WTC11 (cell line): ENCODE measurements at regions not wholly inside any gene's neighbourhood (a gene's known extent, or its start where the extent isn't known, plus 50 kb on each side); places are given as distances from the start of the nearest gene placed in this dataset.
A peak's percentile ranks its signal among the peaks of the same experiment; 100 is the strongest.

Experiments used
- ATAC-seq: fragments of 200-7000 bp; cut with Tn5 transposase; 2 replicates; pipeline ENCODE4 v1.10.0; 2021; ENCODE audit warnings: mild to moderate bottlenecking, moderate library complexity
- CTCF ChIA-PET: fragments of 300-600 bp; sonication (Branson Sonifier 250); formaldehyde crosslinking; loops from one replicate; lab custom pipeline; 2021; ENCODE audit warnings: antibody characterized with exemption; lab: Charles Lee
- POLR2A ChIA-PET: fragments of 350-600 bp; sonication (Branson Sonifier 250); formaldehyde crosslinking; loops from one replicate; lab custom pipeline; 2021; ENCODE audit warnings: antibody characterized with exemption; lab: Charles Lee
- DNase-seq: peaks from one replicate; pipeline ENCODE4 v3.0.0; 2021; ENCODE audit warnings: low spot score
- H3K27ac Mint-ChIP-seq: 2 replicates; pipeline ENCODE4 v1.8.0; 2021; ENCODE audit warnings: mixed read lengths
- H3K27me3 Mint-ChIP-seq: 2 replicates; pipeline ENCODE4 v1.8.0; 2021; ENCODE audit warnings: low read depth, mild to moderate bottlenecking, moderate library complexity, mixed read lengths
- H3K36me3 Mint-ChIP-seq: 2 replicates; pipeline ENCODE4 v1.8.0; 2021; ENCODE audit warnings: mixed read lengths
- H3K4me1 Mint-ChIP-seq: 2 replicates; pipeline ENCODE4 v1.8.0; 2022; ENCODE audit warnings: mixed read lengths
- H3K4me3 Mint-ChIP-seq: 2 replicates; pipeline ENCODE4 v1.8.0; 2021; ENCODE audit warnings: mild to moderate bottlenecking, moderate library complexity, mixed read lengths
- H3K9me3 Mint-ChIP-seq: 2 replicates; pipeline ENCODE4 v1.8.0; 2021; ENCODE audit warnings: mixed read lengths
- CBFB ChIP-seq: sonication (generic); formaldehyde crosslinking; IDR thresholded peaks from 2 replicates; pipeline ENCODE4 v1.8.1; 2022; ENCODE audit warnings: mild to moderate bottlenecking, low read depth, missing genetic modification reagents
- CREB1 ChIP-seq: sonication (generic); formaldehyde crosslinking; IDR thresholded peaks from 2 replicates; pipeline ENCODE4 v1.8.0; 2023; ENCODE audit warnings: mild to moderate bottlenecking, missing genetic modification reagents
- FOXJ3 ChIP-seq: sonication (generic); formaldehyde crosslinking; IDR thresholded peaks from 2 replicates; pipeline ENCODE4 v1.9.0; 2021; ENCODE audit warnings: missing genetic modification reagents, mild to moderate bottlenecking, borderline replicate concordance
- FOXK1 ChIP-seq: sonication (generic); formaldehyde crosslinking; IDR thresholded peaks from 2 replicates; pipeline ENCODE4 v1.8.0; 2022; ENCODE audit warnings: mild to moderate bottlenecking, moderate library complexity, missing genetic modification reagents
- FOXP1 ChIP-seq: sonication (generic); formaldehyde crosslinking; IDR thresholded peaks from 2 replicates; pipeline ENCODE4 v1.8.0; 2022; ENCODE audit warnings: missing genetic modification reagents, mild to moderate bottlenecking, moderate library complexity, borderline replicate concordance
- GABPB1 ChIP-seq: sonication (generic); formaldehyde crosslinking; IDR thresholded peaks from 2 replicates; pipeline ENCODE4 v1.8.1; 2023; ENCODE audit warnings: mild to moderate bottlenecking, missing genetic modification reagents
- GRHL2 ChIP-seq: fragments of 250-450 bp; sonication (Bioruptor Pico); IDR thresholded peaks from 2 replicates; pipeline ENCODE4 v1.8.0; 2022; ENCODE audit warnings: mild to moderate bottlenecking, moderate library complexity; ENCODE audit not compliant: insufficient replicate concordance, severe bottlenecking
- IRF2 ChIP-seq: sonication (generic); formaldehyde crosslinking; IDR thresholded peaks from 2 replicates; pipeline ENCODE4 v1.8.0; 2022; ENCODE audit warnings: low read depth, missing genetic modification reagents, borderline replicate concordance
- JUN ChIP-seq: sonication (generic); formaldehyde crosslinking; IDR thresholded peaks from 2 replicates; pipeline ENCODE4 v1.8.0; 2023; ENCODE audit warnings: mild to moderate bottlenecking, missing genetic modification reagents
- NR3C1 ChIP-seq: sonication (generic); formaldehyde crosslinking; conservative IDR thresholded peaks from 2 replicates; pipeline ENCODE4 v1.8.1; 2023; ENCODE audit warnings: low read depth, mild to moderate bottlenecking, missing genetic modification reagents
- SP1 ChIP-seq: sonication (generic); formaldehyde crosslinking; conservative IDR thresholded peaks from 2 replicates; pipeline ENCODE4 v1.8.1; 2022; ENCODE audit warnings: missing genetic modification reagents
- TCF7 ChIP-seq: sonication (generic); formaldehyde crosslinking; IDR thresholded peaks from 2 replicates; pipeline ENCODE4 v1.8.0; 2022; ENCODE audit warnings: mild to moderate bottlenecking, low read depth, missing genetic modification reagents, moderate library complexity
- TEAD4 ChIP-seq: sonication (generic); formaldehyde crosslinking; IDR thresholded peaks from 2 replicates; pipeline ENCODE4 v1.8.0; 2022; ENCODE audit warnings: mild to moderate bottlenecking, missing genetic modification reagents
- ZNF121 ChIP-seq: sonication (generic); formaldehyde crosslinking; IDR thresholded peaks from 2 replicates; pipeline ENCODE4 v1.8.0; 2023; ENCODE audit warnings: missing genetic modification reagents
- ZNF416 ChIP-seq: fragments of 250-450 bp; sonication (Bioruptor Pico); IDR thresholded peaks from 2 replicates; pipeline ENCODE4 v1.9.0; 2021; ENCODE audit warnings: mild to moderate bottlenecking, inconsistent platforms
- TF ChIP-seq, protein P1 (sequence below): sonication (generic); formaldehyde crosslinking; IDR thresholded peaks from 2 replicates; pipeline ENCODE4 v1.8.0; 2022; ENCODE audit warnings: mild to moderate bottlenecking, missing genetic modification reagents
- TF ChIP-seq, protein P2 (sequence below): sonication (generic); formaldehyde crosslinking; IDR thresholded peaks from 2 replicates; pipeline ENCODE4 v1.8.1; 2023; ENCODE audit warnings: mild to moderate bottlenecking, missing genetic modification reagents, moderate library complexity
- TF ChIP-seq, protein P3 (sequence below): sonication (generic); formaldehyde crosslinking; IDR thresholded peaks from 2 replicates; pipeline ENCODE4 v1.8.1; 2022; ENCODE audit warnings: low read depth, missing genetic modification reagents, borderline replicate concordance
- TF ChIP-seq, protein P4 (sequence below): sonication (generic); formaldehyde crosslinking; IDR thresholded peaks from 2 replicates; pipeline ENCODE4 v1.8.1; 2023; ENCODE audit warnings: mild to moderate bottlenecking, missing genetic modification reagents, borderline replicate concordance
- TF ChIP-seq, protein P5 (sequence below): sonication (generic); formaldehyde crosslinking; IDR thresholded peaks from 2 replicates; pipeline ENCODE4 v1.8.0; 2022; ENCODE audit warnings: mild to moderate bottlenecking, missing genetic modification reagents
- TF ChIP-seq, protein P6 (sequence below): sonication (generic); formaldehyde crosslinking; IDR thresholded peaks from 2 replicates; pipeline ENCODE4 v1.8.1; 2023; ENCODE audit warnings: mild to moderate bottlenecking, missing genetic modification reagents

DNA sequence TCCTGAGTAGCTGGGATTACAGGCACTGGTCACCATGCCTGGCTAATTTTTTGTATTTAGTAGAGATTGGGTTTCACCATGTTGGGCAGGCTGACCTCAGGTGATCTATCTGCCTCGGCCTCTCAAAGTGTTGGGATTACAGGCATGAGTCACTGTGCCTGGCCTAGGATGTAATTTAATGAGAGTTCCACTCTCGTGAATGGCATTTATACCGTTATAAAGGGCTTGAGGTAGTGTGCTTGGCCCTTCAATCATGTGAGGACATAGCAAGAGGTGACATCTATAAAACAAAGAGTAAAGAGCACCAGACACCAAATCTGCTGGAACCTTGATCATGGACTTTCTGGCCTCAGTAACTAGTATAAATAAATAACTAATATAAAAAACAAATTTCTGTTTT is 93.5 kb upstream of the PPP1R9A start:
- ATAC-seq (no peak), DNase-seq (no peak)
- H3K27ac Mint-ChIP-seq = no peak overlapping the region
- H3K27me3 Mint-ChIP-seq = peaks cover 8% of the 10 kb centered on the region
- peaks cover 27% of the 10 kb centered on the region for H3K36me3 Mint-ChIP-seq
- ChIA-PET CTCF (no interaction called here), POLR2A (no interaction called here)
- peaks cover 30% of the 10 kb centered on the region for H3K9me3 Mint-ChIP-seq
- H3K4me1 Mint-ChIP-seq = no peaks in the 10 kb centered on the region
- TF ChIP-seq FOXJ3 (CRISPR knock-in tag) (no peak), NR3C1 (CRISPR knock-in tag) (no peak), JUN (CRISPR knock-in tag) (no peak), TCF7 (no peak), FOXK1 (CRISPR knock-in tag) (no peak), SP1 (CRISPR knock-in tag) (no peak)
- TF ChIP-seq, protein P1, sequence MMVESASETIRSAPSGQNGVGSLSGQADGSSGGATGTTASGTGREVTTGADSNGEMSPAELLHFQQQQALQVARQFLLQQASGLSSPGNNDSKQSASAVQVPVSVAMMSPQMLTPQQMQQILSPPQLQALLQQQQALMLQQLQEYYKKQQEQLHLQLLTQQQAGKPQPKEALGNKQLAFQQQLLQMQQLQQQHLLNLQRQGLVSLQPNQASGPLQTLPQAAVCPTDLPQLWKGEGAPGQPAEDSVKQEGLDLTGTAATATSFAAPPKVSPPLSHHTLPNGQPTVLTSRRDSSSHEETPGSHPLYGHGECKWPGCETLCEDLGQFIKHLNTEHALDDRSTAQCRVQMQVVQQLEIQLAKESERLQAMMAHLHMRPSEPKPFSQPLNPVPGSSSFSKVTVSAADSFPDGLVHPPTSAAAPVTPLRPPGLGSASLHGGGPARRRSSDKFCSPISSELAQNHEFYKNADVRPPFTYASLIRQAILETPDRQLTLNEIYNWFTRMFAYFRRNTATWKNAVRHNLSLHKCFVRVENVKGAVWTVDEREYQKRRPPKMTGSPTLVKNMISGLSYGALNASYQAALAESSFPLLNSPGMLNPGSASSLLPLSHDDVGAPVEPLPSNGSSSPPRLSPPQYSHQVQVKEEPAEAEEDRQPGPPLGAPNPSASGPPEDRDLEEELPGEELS (CRISPR knock-in tag) = no peak
- TF ChIP-seq, protein P2, sequence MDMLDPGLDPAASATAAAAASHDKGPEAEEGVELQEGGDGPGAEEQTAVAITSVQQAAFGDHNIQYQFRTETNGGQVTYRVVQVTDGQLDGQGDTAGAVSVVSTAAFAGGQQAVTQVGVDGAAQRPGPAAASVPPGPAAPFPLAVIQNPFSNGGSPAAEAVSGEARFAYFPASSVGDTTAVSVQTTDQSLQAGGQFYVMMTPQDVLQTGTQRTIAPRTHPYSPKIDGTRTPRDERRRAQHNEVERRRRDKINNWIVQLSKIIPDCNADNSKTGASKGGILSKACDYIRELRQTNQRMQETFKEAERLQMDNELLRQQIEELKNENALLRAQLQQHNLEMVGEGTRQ (CRISPR knock-in tag) = no peak
- no peak overlapping the region for H3K4me3 Mint-ChIP-seq

DNA sequence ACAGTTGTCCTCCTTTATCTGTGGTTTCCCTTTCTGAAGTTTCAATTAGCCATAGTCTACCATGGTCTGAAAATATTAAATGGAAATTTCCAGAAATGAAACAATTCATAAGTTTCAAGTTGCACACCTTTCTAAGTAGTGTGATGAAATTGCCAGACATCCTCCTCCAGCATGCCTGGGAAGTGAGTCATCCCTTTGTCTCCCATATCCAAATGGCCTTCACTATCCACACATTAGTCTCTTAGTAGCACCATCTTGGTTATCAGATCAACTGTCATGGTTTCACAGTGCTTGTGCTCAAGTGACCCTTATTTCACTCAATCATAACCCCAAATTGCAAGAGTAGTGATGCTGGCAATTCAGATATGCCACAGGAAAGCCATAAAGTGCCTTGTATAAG is 83.4 kb upstream of the PPP1R9A start:
- H3K27me3 Mint-ChIP-seq = peaks cover 2% of the 10 kb centered on the region
- ATAC-seq = no peak
- peaks cover 13% of the 10 kb centered on the region for H3K36me3 Mint-ChIP-seq
- no peak for DNase-seq
- no peak overlapping the region for H3K4me3 Mint-ChIP-seq
- ChIA-PET POLR2A (no interaction called here), CTCF (no interaction called here)
- H3K9me3 Mint-ChIP-seq = peaks cover 36% of the 10 kb centered on the region
- peaks cover 13% of the 10 kb centered on the region for H3K4me1 Mint-ChIP-seq
- H3K27ac Mint-ChIP-seq = no peak overlapping the region
- peak; percentile 86 for TF ChIP-seq GABPB1 (CRISPR knock-in tag)
- no peak for TF ChIP-seq ZNF121 (CRISPR knock-in tag)
- TF ChIP-seq, all 79 proteins: peak for 1

DNA sequence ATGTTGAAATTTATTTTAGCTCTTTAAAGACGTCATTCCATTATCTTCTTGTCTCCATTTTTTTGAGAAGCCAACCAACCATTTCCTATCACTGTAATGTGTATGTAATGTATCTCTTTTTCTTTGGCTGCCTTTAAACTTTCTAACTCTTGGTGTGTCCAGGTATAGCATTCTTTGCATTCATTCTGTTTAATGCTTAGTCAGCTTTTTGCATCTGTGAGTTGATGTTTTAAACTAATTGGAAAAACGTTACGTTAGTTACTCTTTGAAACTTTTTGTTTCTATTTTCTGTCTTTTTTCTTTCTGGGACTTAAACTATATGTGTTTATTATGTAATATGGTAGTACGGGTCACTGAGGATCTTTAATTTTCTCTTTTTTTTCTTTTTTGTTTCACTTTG is 77.4 kb upstream of the PPP1R9A start:
- Mint-ChIP-seq H3K4me3 (no peak overlapping the region), H3K27ac (no peak overlapping the region), H3K27me3 (no peaks in the 10 kb centered on the region), H3K36me3 (no peaks in the 10 kb centered on the region), H3K4me1 (no peaks in the 10 kb centered on the region), H3K9me3 (peaks cover 13% of the 10 kb centered on the region)
- no peak for DNase-seq
- ChIA-PET POLR2A (no interaction called here), CTCF (no interaction called here)
- no peak for ATAC-seq
- TF ChIP-seq FOXP1 (CRISPR knock-in tag) (no peak), CREB1 (no peak), ZNF416 (CRISPR knock-in tag) (no peak), GRHL2 (CRISPR knock-in tag) (no peak), IRF2 (CRISPR knock-in tag) (no peak), TEAD4 (CRISPR knock-in tag) (no peak), CBFB (CRISPR knock-in tag) (no peak)
- TF ChIP-seq, protein P3, sequence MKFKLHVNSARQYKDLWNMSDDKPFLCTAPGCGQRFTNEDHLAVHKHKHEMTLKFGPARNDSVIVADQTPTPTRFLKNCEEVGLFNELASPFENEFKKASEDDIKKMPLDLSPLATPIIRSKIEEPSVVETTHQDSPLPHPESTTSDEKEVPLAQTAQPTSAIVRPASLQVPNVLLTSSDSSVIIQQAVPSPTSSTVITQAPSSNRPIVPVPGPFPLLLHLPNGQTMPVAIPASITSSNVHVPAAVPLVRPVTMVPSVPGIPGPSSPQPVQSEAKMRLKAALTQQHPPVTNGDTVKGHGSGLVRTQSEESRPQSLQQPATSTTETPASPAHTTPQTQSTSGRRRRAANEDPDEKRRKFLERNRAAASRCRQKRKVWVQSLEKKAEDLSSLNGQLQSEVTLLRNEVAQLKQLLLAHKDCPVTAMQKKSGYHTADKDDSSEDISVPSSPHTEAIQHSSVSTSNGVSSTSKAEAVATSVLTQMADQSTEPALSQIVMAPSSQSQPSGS (CRISPR knock-in tag) = no peak
- TF ChIP-seq, protein P4, sequence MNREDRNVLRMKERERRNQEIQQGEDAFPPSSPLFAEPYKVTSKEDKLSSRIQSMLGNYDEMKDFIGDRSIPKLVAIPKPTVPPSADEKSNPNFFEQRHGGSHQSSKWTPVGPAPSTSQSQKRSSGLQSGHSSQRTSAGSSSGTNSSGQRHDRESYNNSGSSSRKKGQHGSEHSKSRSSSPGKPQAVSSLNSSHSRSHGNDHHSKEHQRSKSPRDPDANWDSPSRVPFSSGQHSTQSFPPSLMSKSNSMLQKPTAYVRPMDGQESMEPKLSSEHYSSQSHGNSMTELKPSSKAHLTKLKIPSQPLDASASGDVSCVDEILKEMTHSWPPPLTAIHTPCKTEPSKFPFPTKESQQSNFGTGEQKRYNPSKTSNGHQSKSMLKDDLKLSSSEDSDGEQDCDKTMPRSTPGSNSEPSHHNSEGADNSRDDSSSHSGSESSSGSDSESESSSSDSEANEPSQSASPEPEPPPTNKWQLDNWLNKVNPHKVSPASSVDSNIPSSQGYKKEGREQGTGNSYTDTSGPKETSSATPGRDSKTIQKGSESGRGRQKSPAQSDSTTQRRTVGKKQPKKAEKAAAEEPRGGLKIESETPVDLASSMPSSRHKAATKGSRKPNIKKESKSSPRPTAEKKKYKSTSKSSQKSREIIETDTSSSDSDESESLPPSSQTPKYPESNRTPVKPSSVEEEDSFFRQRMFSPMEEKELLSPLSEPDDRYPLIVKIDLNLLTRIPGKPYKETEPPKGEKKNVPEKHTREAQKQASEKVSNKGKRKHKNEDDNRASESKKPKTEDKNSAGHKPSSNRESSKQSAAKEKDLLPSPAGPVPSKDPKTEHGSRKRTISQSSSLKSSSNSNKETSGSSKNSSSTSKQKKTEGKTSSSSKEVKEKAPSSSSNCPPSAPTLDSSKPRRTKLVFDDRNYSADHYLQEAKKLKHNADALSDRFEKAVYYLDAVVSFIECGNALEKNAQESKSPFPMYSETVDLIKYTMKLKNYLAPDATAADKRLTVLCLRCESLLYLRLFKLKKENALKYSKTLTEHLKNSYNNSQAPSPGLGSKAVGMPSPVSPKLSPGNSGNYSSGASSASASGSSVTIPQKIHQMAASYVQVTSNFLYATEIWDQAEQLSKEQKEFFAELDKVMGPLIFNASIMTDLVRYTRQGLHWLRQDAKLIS (CRISPR knock-in tag) = no peak
- TF ChIP-seq, protein P5, sequence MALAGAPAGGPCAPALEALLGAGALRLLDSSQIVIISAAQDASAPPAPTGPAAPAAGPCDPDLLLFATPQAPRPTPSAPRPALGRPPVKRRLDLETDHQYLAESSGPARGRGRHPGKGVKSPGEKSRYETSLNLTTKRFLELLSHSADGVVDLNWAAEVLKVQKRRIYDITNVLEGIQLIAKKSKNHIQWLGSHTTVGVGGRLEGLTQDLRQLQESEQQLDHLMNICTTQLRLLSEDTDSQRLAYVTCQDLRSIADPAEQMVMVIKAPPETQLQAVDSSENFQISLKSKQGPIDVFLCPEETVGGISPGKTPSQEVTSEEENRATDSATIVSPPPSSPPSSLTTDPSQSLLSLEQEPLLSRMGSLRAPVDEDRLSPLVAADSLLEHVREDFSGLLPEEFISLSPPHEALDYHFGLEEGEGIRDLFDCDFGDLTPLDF (CRISPR knock-in tag) = no peak
- TF ChIP-seq, protein P6, sequence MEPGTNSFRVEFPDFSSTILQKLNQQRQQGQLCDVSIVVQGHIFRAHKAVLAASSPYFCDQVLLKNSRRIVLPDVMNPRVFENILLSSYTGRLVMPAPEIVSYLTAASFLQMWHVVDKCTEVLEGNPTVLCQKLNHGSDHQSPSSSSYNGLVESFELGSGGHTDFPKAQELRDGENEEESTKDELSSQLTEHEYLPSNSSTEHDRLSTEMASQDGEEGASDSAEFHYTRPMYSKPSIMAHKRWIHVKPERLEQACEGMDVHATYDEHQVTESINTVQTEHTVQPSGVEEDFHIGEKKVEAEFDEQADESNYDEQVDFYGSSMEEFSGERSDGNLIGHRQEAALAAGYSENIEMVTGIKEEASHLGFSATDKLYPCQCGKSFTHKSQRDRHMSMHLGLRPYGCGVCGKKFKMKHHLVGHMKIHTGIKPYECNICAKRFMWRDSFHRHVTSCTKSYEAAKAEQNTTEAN (CRISPR knock-in tag) = no peak
